Chondrocyte (in vitro differentiated cells): ENCODE measurements at regions not wholly inside any gene's neighbourhood (a gene's known extent, or its start where the extent isn't known, plus 50 kb on each side); places are given as distances from the start of the nearest gene placed in this dataset. TPM values are rescaled to one million over a fixed set of nuclear protein-coding genes. Genes with fewer than 3 reads are reported as not detected.
A peak's percentile ranks its signal among the peaks of the same experiment; 100 is the strongest.
"Not testable (repeated sequence)": the region's sequence is repeated elsewhere in the genome, so short reads cannot be mapped to it uniquely, and the experiment has no call there.

Experiments
- DNase-seq: peaks from one replicate; pipeline ENCODE4 v3.0.0; 2021; ENCODE audit warnings: mixed read lengths, low spot score
- H3K27ac Mint-ChIP-seq: one replicate; pipeline ENCODE4 v1.8.0; 2021; ENCODE audit warnings: mild to moderate bottlenecking, moderate library complexity, mixed read lengths; ENCODE audit not compliant: unreplicated experiment
- H3K27me3 Mint-ChIP-seq: 2 replicates; pipeline ENCODE4 v1.8.0; 2021; ENCODE audit warnings: low read depth, mixed read lengths
- H3K36me3 Mint-ChIP-seq: 2 replicates; pipeline ENCODE4 v1.8.0; 2021; ENCODE audit warnings: low read depth, mixed read lengths
- H3K4me1 Mint-ChIP-seq: 2 replicates; pipeline ENCODE4 v1.8.0; 2021; ENCODE audit warnings: low read depth, mild to moderate bottlenecking, mixed read lengths
- H3K4me3 Mint-ChIP-seq: one replicate; pipeline ENCODE4 v1.8.0; 2021; ENCODE audit warnings: mild to moderate bottlenecking, moderate library complexity, mixed read lengths; ENCODE audit not compliant: unreplicated experiment
- H3K9me3 Mint-ChIP-seq: 2 replicates; pipeline ENCODE4 v1.8.0; 2021; ENCODE audit warnings: low read depth, mixed read lengths
- CTCF ChIP-seq: fragments of 200-600 bp; sonication (generic); IDR thresholded peaks from 2 replicates; pipeline ENCODE4 v1.5.0; 2021; ENCODE audit warnings: antibody characterized with exemption, mild to moderate bottlenecking, moderate library complexity
- microRNA-seq: library from miRNA; unstranded; fragments of <30 nt; microRNA quantifications from one replicate; pipeline ENCODE4 v1.2.0, GENCODE V29; 2020; ENCODE audit warnings: borderline number of aligned reads

GRCh38 chr20:25761596-25761995 is 64.9 kb upstream of the ZNF337 start:
- TF ChIP-seq CTCF, result no peak
- no peaks in the 10 kb centered on the region for H3K36me3 Mint-ChIP-seq
- no peak overlapping the region for H3K4me3 Mint-ChIP-seq
- no peaks in the 10 kb centered on the region for H3K9me3 Mint-ChIP-seq
- no peaks in the 10 kb centered on the region for H3K27me3 Mint-ChIP-seq
- no peak overlapping the region for H3K27ac Mint-ChIP-seq
- H3K4me1 Mint-ChIP-seq, result no peaks in the 10 kb centered on the region
- DNase-seq, result no peak

- not testable (repeated sequence) for H3K27ac Mint-ChIP-seq
These were observed 64.4 kb upstream of the ZNF337 start for GRCh38 chr20:25761046-25761445.

GRCh38 chr20:25750765-25751696 is 54.4 kb upstream of the ZNF337 start:
- Mint-ChIP-seq H3K4me1 (no peaks in the 10 kb centered on the region), H3K36me3 (no peaks in the 10 kb centered on the region), H3K27ac (no peak overlapping the region), H3K9me3 (no peaks in the 10 kb centered on the region), H3K27me3 (no peaks in the 10 kb centered on the region), H3K4me3 (peak overlapping the region; percentile 56)
- no peak for DNase-seq
- TF ChIP-seq CTCF, result no peak

More at GRCh38 chr20:25761046-25761445, 64.4 kb upstream of the ZNF337 start:
- not testable (repeated sequence) for H3K4me1 Mint-ChIP-seq, DNase-seq, H3K9me3 Mint-ChIP-seq, H3K27me3 Mint-ChIP-seq, H3K4me3 Mint-ChIP-seq, H3K36me3 Mint-ChIP-seq

GRCh38 chr20:25750220-25750764 is 53.6 kb upstream of the ZNF337 start:
- H3K36me3 Mint-ChIP-seq, result no peaks in the 10 kb centered on the region
- no peak overlapping the region for H3K27ac Mint-ChIP-seq
- peak overlapping the region; percentile 56 for H3K4me3 Mint-ChIP-seq

GRCh38 chr20:25749649-25750048 is 53.0 kb upstream of the ZNF337 start:
- H3K4me3 Mint-ChIP-seq, result no peak overlapping the region
- H3K9me3 Mint-ChIP-seq, result no peaks in the 10 kb centered on the region
- no peak overlapping the region for H3K27ac Mint-ChIP-seq
- TF ChIP-seq CTCF, result no peak
- no peaks in the 10 kb centered on the region for H3K4me1 Mint-ChIP-seq
- H3K27me3 Mint-ChIP-seq, result no peaks in the 10 kb centered on the region
- no peaks in the 10 kb centered on the region for H3K36me3 Mint-ChIP-seq
- no peak for DNase-seq

More at GRCh38 chr20:25750220-25750764, 53.6 kb upstream of the ZNF337 start:
- no peak for DNase-seq
- no peak for TF ChIP-seq CTCF
- H3K9me3 Mint-ChIP-seq, result no peaks in the 10 kb centered on the region
- no peaks in the 10 kb centered on the region for H3K27me3 Mint-ChIP-seq
- no peaks in the 10 kb centered on the region for H3K4me1 Mint-ChIP-seq

Small RNAs in the stretch of these regions (microRNA-seq; reads per million reads assigned to microRNA genes)
- gene MIR663A, result not detected
